GM20000 (cell line): ENCODE measurements at regions not wholly inside any gene's neighbourhood (a gene's known extent, or its start where the extent isn't known, plus 50 kb on each side); places are given as distances from the start of the nearest gene placed in this dataset.

Source experiments
- DNase-seq: peaks from one replicate; pipeline ENCODE4 v3.0.0; 2012; ENCODE audit warnings: low spot score
- CTCF ChIP-seq: IDR thresholded peaks from 2 replicates; pipeline ENCODE4 v1.5.1; 2012; ENCODE audit warnings: mild to moderate bottlenecking, control low read depth; ENCODE audit errors: extremely low read depth, missing control alignments

- no peak for TF ChIP-seq CTCF
- DNase-seq, result no peak
Measured at GRCh38 chr18:47558110-47558750, 306.8 kb upstream of the SKOR2 start.

GRCh38 chr18:47557160-47557559, 305.7 kb upstream of the SKOR2 start:
- no peak for TF ChIP-seq CTCF
- no peak for DNase-seq

GRCh38 chr18:47552783-47553182, 301.3 kb upstream of the SKOR2 start:
- no peak for DNase-seq
- no peak for TF ChIP-seq CTCF

- DNase-seq, result no peak
- TF ChIP-seq CTCF, result no peak
Measured at GRCh38 chr18:47550611-47551010, 299.2 kb upstream of the SKOR2 start.

GRCh38 chr18:47549021-47549540, 297.6 kb upstream of the SKOR2 start:
- TF ChIP-seq CTCF, result no peak
- no peak for DNase-seq

- no peak for TF ChIP-seq CTCF
- DNase-seq, result no peak
Measured at GRCh38 chr18:47547539-47548202, 296.2 kb upstream of the SKOR2 start.

GRCh38 chr18:47545613-47546012, 294.2 kb upstream of the SKOR2 start:
- TF ChIP-seq CTCF, result no peak
- no peak for DNase-seq
